ENCODE measurements at regions not wholly inside any gene's neighbourhood (a gene's known extent, or its start where the extent isn't known, plus 50 kb on each side); places are given as distances from the start of the nearest gene placed in this dataset.
"Not testable (repeated sequence)": the region's sequence is repeated elsewhere in the genome, so short reads cannot be mapped to it uniquely, and the experiment has no call there.

DNA sequence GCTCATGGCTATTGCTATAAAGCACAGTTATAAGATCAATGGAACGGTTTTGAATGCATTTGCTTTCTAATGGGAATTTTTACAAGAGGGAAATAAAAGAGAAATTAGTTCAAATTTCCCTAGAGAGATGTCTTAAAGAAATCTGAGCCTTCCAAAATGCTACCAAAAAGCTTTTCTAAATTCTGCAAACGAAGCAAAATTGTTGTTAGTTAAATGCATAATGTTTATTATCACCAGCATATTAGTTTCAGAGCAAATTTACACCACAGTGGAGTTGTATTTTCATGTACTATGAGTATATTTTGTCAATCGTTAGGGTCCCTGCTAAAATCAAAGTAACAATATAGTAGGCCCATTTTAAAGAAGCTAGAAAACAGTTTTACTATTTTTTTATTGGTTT, 67.4 kb upstream of the KIF2A start:
- not testable (repeated sequence) for DNase-seq

DNA sequence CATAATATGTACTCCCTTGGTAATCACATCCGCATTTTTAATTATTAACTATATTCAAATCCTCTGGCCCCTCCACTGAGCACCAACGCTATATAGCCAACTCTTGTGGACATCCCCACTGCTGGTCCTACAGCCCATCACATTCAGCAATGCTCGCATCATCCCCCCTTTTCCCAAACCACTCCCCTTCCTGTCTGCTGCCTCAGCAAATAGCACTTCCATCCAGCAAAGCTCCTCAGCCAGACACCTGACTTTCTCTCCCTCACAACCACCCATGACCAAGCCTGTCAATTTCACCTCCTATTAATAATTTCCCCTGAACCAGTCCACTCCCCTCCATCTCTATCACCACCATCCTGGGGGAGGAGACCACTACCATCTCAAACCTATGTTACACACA, 65.5 kb upstream of the KIF2A start:
- not testable (repeated sequence) for DNase-seq

GRCh38 chr5:62242000-62242399, 64.0 kb upstream of the KIF2A start:
- DNase-seq: not testable (repeated sequence)

DNA sequence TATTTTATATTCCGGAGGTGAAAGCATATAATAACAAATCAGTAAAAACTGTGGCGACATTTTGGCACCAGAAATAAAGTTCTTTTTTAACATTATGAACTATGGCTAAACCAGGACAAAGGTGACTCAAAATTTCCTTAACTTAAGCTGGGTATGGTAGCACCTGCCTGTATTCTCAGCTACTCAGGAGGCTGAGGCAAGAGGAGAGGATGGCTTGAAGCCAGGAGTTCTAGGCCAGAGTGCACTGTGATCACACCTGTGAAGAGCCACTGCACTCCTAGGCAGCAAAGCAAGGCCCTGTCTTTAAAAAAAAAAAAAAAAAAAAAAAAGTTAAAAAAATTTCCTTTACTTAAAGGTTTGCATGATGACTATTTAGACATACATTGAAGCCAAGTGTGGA, 63.0 kb upstream of the KIF2A start:
- not testable (repeated sequence) for DNase-seq

- DNase-seq: not testable (repeated sequence)
Observed at GRCh38 chr5:62248192-62248591, 57.8 kb upstream of the KIF2A start.

DNA sequence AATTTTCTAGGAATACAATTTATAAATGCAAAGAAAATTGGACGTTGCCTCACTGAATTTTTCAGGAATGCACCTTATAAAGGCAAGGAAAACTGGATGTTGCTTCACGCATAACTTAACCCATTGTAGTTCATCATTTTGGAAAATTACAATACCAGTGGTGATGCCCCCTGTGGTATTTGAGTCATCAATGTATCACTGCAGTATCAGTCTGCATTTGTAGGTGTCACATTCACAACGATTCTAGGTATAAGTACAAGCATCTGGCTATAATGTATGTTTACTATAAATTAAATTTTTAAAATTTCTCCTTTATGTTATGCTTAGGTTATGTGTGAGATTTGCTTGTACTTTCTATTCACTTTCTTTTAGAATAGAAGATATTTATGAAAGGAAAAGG, 55.9 kb upstream of the KIF2A start:
- not testable (repeated sequence) for DNase-seq

DNA sequence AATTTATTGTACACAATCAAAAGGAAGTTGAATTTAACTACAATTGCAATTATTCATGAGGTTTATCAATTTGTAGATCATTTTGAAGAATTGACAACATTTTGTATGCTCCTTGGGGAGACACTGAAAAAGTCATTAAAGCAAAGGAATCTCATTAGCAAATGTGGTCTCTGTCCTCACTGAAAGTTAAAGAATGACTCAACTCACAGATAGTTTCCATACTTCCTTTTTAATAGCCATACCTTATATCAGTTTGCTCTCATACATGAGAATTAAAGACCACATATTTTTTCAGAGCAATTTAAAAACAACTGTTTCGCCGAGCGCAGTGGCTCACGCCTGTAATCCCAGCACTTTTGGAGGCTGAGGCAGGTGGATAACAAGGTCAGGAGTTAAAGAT, 55.1 kb upstream of the KIF2A start:
- DNase-seq: not testable (repeated sequence)

- not testable (repeated sequence) for DNase-seq
Observed at GRCh38 chr5:62252519-62252918, 53.5 kb upstream of the KIF2A start.

DNA sequence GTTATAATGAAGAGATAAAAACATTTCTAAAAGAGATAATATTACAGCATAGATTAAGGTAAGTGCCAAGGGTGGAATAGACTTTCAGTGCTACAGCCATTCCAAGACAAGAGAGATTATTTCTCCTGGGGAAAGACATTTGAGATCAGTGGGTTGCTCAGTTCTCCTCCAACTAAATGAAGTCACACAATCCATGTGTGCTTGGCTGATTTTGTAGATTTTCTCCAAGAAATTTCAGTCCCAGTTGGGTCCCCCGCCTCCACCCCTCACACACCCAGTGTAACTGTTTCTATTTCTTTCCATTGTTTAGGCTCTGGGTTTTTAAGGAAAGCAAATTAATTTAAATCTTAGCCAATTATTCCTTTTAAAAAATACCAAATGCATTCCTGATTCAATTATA, 50.5 kb upstream of the KIF2A start:
- DNase-seq: not testable (repeated sequence)

DNA sequence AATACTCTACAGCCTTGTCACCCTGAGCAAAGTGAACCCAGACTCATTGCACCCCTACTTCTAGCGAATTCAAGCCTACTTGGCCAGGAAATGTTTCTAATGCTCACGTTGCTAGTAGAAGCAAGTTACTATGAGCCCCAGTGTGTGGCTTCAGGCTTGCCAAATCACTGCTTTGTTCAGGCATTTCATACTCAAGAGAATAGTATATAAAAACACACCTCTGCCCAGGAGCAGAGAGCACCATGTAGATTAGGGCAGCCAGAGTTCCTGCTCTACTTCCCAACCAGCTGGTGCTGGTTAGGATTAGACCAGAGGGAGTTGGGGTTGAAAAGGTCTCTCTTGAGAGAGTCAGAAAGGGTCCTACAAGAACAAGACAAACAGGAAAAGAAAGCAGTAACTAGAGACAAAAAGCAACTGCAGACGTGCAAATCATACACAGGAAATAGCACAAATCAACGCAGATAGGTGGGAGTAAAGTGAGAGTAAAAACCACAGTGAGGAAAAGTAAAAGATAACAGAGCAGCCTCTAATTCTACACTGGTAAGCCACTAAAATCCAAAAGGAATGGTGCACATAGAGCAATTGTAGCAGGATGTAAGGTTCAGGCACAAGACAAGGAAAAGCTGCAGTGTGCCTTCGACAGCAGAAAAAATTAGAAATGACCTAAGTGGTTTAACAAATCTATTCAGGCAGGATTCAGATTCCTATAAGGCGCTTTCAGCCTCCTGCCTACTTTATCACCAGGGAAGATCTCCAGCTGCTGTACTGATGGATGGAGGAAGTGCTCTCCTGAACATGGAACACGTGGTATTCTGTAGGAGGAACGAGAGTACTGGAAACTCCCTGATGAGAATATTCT, 49.6 kb upstream of the KIF2A start:
- no peak for DNase-seq

Data from NCI-H146 (cell line).